ENCODE measurements at regions not wholly inside any gene's neighbourhood (a gene's known extent, or its start where the extent isn't known, plus 50 kb on each side); places are given as distances from the start of the nearest gene placed in this dataset.

DNA sequence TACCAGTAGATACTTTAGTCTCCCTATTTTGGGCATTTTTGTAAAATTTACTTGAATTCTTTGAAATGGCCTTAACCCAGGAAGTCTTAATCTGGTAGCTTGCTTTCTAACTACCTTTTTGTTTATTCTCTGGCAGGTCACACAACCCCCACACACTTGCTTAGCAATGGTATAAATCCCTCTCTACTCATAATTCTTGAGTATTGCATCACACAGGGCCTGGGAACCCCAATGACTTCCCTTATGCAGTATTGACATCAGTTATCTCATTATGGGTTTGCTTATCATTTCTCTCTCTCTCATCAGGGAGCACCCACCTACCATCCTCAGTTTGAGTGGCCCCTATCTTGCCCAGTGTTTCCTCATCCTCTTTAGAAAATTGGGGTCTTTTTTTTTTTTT is 207.1 kb downstream of the KCNS3 start:
- TF ChIP-seq, protein P1, sequence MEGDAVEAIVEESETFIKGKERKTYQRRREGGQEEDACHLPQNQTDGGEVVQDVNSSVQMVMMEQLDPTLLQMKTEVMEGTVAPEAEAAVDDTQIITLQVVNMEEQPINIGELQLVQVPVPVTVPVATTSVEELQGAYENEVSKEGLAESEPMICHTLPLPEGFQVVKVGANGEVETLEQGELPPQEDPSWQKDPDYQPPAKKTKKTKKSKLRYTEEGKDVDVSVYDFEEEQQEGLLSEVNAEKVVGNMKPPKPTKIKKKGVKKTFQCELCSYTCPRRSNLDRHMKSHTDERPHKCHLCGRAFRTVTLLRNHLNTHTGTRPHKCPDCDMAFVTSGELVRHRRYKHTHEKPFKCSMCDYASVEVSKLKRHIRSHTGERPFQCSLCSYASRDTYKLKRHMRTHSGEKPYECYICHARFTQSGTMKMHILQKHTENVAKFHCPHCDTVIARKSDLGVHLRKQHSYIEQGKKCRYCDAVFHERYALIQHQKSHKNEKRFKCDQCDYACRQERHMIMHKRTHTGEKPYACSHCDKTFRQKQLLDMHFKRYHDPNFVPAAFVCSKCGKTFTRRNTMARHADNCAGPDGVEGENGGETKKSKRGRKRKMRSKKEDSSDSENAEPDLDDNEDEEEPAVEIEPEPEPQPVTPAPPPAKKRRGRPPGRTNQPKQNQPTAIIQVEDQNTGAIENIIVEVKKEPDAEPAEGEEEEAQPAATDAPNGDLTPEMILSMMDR (IDR thresholded peaks at IDR 0.05; ENCODE audit: unreplicated experiment in 3 of 3): no peak
- Mint-ChIP-seq H3K27ac (no peak overlapping the region), H3K9me3 (peaks cover 9% of the 10 kb centered on the region), H3K27me3 (ENCODE audit: low read depth) (no peaks in the 10 kb centered on the region), H3K4me1 (no peaks in the 10 kb centered on the region), H3K4me3 (no peak overlapping the region), H3K36me3 (ENCODE audit: low read depth) (no peaks in the 10 kb centered on the region)

DNA sequence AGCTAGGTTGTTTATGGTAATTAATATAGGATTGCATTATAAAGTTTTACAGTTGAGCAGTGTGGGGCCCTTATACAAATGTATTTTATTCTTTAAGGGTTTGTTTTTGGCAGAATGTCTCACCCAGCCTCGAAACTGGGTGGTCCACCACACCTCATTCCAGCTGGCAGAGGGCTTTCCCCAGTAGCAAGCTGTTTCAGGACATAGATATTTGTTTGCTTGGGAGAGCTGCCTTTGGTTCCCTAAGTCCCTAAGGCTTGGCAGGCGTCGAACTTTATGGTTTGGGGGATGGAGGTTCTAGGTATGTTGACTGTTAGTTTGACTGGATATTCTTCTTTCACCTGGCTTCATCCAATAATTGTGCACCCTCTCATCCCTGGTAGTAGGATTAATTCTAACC is 205.9 kb downstream of the KCNS3 start:
- no peak overlapping the region for H3K27ac Mint-ChIP-seq
- no peaks in the 10 kb centered on the region for H3K27me3 Mint-ChIP-seq (ENCODE audit: low read depth)
- TF ChIP-seq, protein P1 (IDR thresholded peaks at IDR 0.05; ENCODE audit: unreplicated experiment in 3 of 3): no peak
- H3K36me3 Mint-ChIP-seq (ENCODE audit: low read depth): no peaks in the 10 kb centered on the region
- no peaks in the 10 kb centered on the region for H3K4me1 Mint-ChIP-seq
- no peak overlapping the region for H3K4me3 Mint-ChIP-seq
- H3K9me3 Mint-ChIP-seq: peaks cover 9% of the 10 kb centered on the region

DNA sequence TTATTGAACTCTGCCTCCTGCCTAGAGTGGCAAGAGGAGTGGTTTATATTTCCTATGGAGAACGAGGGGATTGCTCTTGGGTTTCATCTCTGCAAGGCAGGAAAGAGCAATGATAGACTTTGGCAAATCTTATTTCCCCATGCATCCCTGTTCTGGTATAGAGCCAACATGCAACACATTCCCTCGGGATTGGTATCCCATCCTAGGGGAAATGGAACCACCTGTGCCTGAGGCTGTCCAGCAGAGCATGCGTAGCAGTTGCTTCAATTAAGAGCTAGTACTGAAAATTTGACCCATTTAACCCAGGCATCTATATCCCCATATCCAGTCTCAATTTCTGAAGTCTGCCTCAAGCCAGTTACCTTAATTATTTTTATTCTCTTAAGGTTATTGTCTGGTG is 205.3 kb downstream of the KCNS3 start:
- Mint-ChIP-seq H3K36me3 (ENCODE audit: low read depth) (no peaks in the 10 kb centered on the region), H3K9me3 (peaks cover 11% of the 10 kb centered on the region), H3K27me3 (ENCODE audit: low read depth) (no peaks in the 10 kb centered on the region), H3K4me1 (no peaks in the 10 kb centered on the region), H3K27ac (no peak overlapping the region), H3K4me3 (no peak overlapping the region)
- TF ChIP-seq, protein P1 (IDR thresholded peaks at IDR 0.05; ENCODE audit: unreplicated experiment in 3 of 3): no peak

DNA sequence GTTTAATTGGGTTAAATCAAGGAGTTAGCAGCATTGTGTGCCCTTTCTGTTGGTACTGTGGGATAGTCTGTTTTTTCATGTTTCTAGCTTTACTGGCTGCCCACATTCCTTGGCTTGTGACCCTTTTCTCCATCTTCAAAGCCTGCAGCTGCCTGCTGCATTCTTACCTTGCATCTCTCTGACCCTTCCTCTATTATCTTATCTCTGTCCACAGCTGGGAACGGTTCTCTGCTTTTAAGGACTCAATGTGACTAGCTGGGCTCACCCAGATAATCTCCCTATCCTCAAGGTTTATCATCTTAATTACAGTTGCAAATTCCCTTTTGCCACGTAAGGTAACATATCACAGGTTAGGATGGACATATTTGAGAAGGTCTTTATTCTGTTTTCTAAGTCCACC is 199.7 kb downstream of the KCNS3 start:
- H3K36me3 Mint-ChIP-seq (ENCODE audit: low read depth): no peaks in the 10 kb centered on the region
- TF ChIP-seq, protein P1 (IDR thresholded peaks at IDR 0.05; ENCODE audit: unreplicated experiment in 3 of 3): no peak
- H3K4me1 Mint-ChIP-seq: peaks cover 12% of the 10 kb centered on the region
- H3K9me3 Mint-ChIP-seq: peaks cover 2% of the 10 kb centered on the region
- H3K27ac Mint-ChIP-seq: no peak overlapping the region
- H3K4me3 Mint-ChIP-seq: no peak overlapping the region
- no peaks in the 10 kb centered on the region for H3K27me3 Mint-ChIP-seq (ENCODE audit: low read depth)

DNA sequence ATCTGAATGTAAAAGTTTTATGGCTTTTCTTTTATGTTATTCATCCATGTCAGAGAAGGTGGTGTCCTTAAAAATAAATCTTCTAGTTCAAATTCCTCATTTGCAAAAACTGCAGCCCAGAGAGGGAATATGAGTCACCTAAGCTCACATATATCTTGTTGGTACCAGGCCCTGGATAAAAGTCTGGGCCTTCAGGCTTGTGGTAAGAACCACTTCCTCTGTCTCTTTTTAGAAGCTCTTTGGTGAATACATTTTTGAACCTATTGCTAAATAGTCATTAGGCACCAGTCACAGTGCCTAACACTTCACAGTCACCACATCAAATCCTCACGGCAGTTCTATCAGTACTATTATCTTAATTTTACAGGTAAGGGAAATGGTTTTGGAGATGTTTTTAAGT is 199.2 kb downstream of the KCNS3 start:
- no peak overlapping the region for H3K4me3 Mint-ChIP-seq
- TF ChIP-seq, protein P1 (IDR thresholded peaks at IDR 0.05; ENCODE audit: unreplicated experiment in 3 of 3): no peak

DNA sequence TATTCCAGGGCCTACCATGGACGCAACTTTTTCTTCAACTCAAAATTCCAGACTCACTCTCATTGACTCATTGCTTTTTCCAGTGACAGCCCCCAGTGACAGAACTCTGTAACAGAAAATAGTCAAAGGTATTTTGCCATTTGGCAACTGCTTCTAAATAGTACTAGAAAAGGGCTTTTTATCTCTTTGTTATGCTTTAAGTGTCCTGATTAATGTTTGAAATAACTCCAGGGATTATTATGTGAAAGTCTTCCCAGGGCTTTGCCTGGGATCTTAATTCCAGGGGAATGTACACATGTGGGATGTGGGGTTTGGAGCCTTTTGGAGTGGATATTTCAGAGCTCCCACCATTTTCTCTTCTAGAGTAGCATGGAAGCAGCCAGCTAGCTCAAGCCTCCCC is 198.8 kb downstream of the KCNS3 start:
- Mint-ChIP-seq H3K4me3 (no peak overlapping the region), H3K9me3 (peaks cover 2% of the 10 kb centered on the region), H3K27ac (no peak overlapping the region), H3K36me3 (ENCODE audit: low read depth) (no peaks in the 10 kb centered on the region), H3K27me3 (ENCODE audit: low read depth) (no peaks in the 10 kb centered on the region), H3K4me1 (peaks cover 22% of the 10 kb centered on the region)
- TF ChIP-seq, protein P1 (IDR thresholded peaks at IDR 0.05; ENCODE audit: unreplicated experiment in 3 of 3): no peak

More for the DNA sequence above, 199.2 kb downstream of the KCNS3 start:
- no peak overlapping the region for H3K27ac Mint-ChIP-seq
- H3K4me1 Mint-ChIP-seq: peaks cover 17% of the 10 kb centered on the region
- no peaks in the 10 kb centered on the region for H3K36me3 Mint-ChIP-seq (ENCODE audit: low read depth)
- H3K27me3 Mint-ChIP-seq (ENCODE audit: low read depth): no peaks in the 10 kb centered on the region
- H3K9me3 Mint-ChIP-seq: peaks cover 2% of the 10 kb centered on the region
